Adrenal gland (tissue), 9 donors: ENCODE measurements at regions not wholly inside any gene's neighbourhood (a gene's known extent, or its start where the extent isn't known, plus 50 kb on each side); places are given as distances from the start of the nearest gene placed in this dataset.
A peak's percentile ranks its signal among the peaks of the same experiment; 100 is the strongest.

Source experiments
- DNase-seq, 7 donors: peaks; one replicate each; pipeline ENCODE4 v3.0.0-alpha.2; 2019 to 2020
- H3K27ac ChIP-seq, 5 donors: fragments of 200-600 bp; sonication (generic) in 4 of 5; 1 replicate in 3 of 5; 2 replicates in 2 of 5; pipeline versions ENCODE4 v1.5.1 to v1.8.0; 2016 to 2020; ENCODE audit warnings: mild to moderate bottlenecking in 1 of 5
- H3K27me3 ChIP-seq: fragments of 200-600 bp; 2 replicates; pipeline ENCODE4 v1.8.0; 2021
- H3K36me3 ChIP-seq, 2 donors: fragments of 200-600 bp; replicated peaks in 1 of 2; 1 replicate in 1 of 2; 2 replicates in 1 of 2; pipeline versions ENCODE4 v1.5.1 to v1.8.0; 2018 to 2022
- H3K4me1 ChIP-seq, 2 donors: fragments of 200-600 bp; replicated peaks in 1 of 2; 1 replicate in 1 of 2; 2 replicates in 1 of 2; pipeline versions ENCODE4 v1.5.1 to v1.8.0; 2018 to 2021
- H3K4me3 ChIP-seq, 4 donors: fragments of 200-600 bp; sonication (generic) in 3 of 4; one replicate each; pipeline ENCODE4 v1.5.1; 2016 to 2018
- H3K9me3 ChIP-seq, 3 donors: fragments of 200-600 bp; sonication (generic) in 1 of 3; replicated peaks in 1 of 3; 1 replicate in 2 of 3; 2 replicates in 1 of 3; pipeline versions ENCODE4 v1.5.1 to v1.8.0; 2016 to 2021
- CTCF ChIP-seq, 6 experiments: fragments of 450-650 bp in 4 of 6; fragments of 200-600 bp in 2 of 6; sonication (generic) in 1 of 6; IDR thresholded peaks; 1 replicate in 5 of 6; 2 replicates in 1 of 6; pipeline versions ENCODE4 v1.5.1 to v1.8.0; 2016 to 2021; ENCODE audit warnings: antibody characterized with exemption in 6 of 6, mild to moderate bottlenecking in 2 of 6, moderate library complexity in 1 of 6
- POLR2A ChIP-seq, 2 donors: fragments of 450-650 bp; IDR thresholded peaks; one replicate each; pipeline ENCODE4 v1.6.1; 2017; ENCODE audit warnings: antibody characterized with exemption in 2 of 2, mild to moderate bottlenecking in 2 of 2, moderate library complexity in 1 of 2
- WGBS, 4 donors: extraction: QIAGEN DNeasy Blood & Tissue Kit in 2 of 4; methylation state at CpG; one replicate each; pipeline versions ENCODE4 v1.1.5 to v1.1.7; 2013 to 2017; 5-methylcytosine and 5-hydroxymethylcytosine counted together
- intact Hi-C, 2 donors: fragments of 100-400 bp; cut with DNase I; formaldehyde crosslinking; loops; one replicate each; pipeline versions ENCODE4 v1.14.1 to v1.15.0; 2022 to 2023
- donor health status: healthy with polysubstance abuse.
- donor health status: Bipolar disorder and iron deficiency.
- donor health status: DM: yes; HTN: yes; CAD: no.
- donor health status: DM: no; HTN: no; CAD: no.
- donor health status: DM: no; HTN: no; CAD: no.

- Histone ChIP-seq H3K4me3 (no peak overlapping the region), H3K4me1 (no peaks in the 10 kb centered on the region), H3K27me3 (no peaks in the 10 kb centered on the region), H3K9me3 (no peaks in the 10 kb centered on the region), H3K27ac (peak overlapping the region in 1 of 5 donors; percentile 41), H3K36me3 (no peaks in the 10 kb centered on the region)
- TF ChIP-seq CTCF (IDR thresholded peaks at IDR 0.05) (no peak), POLR2A (IDR thresholded peaks at IDR 0.05) (no peak)
- intact Hi-C loops = no loop called here
- 55 to 67% (median 62%) methylated on average over 2 of the region's 2 CpGs for WGBS, 4 donors
- DNase-seq = no peak
Observed at GRCh38 chr7:22934023-22934422, 79.9 kb downstream of the HYCC1 start.

GRCh38 chr7:22932896-22933295, 81.0 kb downstream of the HYCC1 start:
- no peak overlapping the region for H3K27ac ChIP-seq
- no peak for DNase-seq
- no peaks in the 10 kb centered on the region for H3K9me3 ChIP-seq
- H3K27me3 ChIP-seq = no peaks in the 10 kb centered on the region
- intact Hi-C loops = no loop called here
- H3K36me3 ChIP-seq = no peaks in the 10 kb centered on the region
- no peak overlapping the region for H3K4me3 ChIP-seq
- H3K4me1 ChIP-seq = no peaks in the 10 kb centered on the region
- no peak for TF ChIP-seq CTCF (IDR thresholded peaks at IDR 0.05)

GRCh38 chr7:22931011-22931410, 82.9 kb downstream of the HYCC1 start:
- no peaks in the 10 kb centered on the region for H3K9me3 ChIP-seq
- DNase-seq = no peak

GRCh38 chr7:22922307-22922706, 91.6 kb downstream of the HYCC1 start:
- no peak for DNase-seq
- Histone ChIP-seq H3K4me3 (no peak overlapping the region), H3K27ac (no peak overlapping the region), H3K9me3 (no peaks in the 10 kb centered on the region), H3K4me1 (no peaks in the 10 kb centered on the region), H3K36me3 (no peaks in the 10 kb centered on the region), H3K27me3 (no peaks in the 10 kb centered on the region)
- TF ChIP-seq POLR2A (IDR thresholded peaks at IDR 0.05) (no peak), CTCF (IDR thresholded peaks at IDR 0.05) (no peak)
- intact Hi-C loops = no loop called here
- WGBS, 4 donors = 89 to 97% (median 93%) methylated on average over 2 of the region's 2 CpGs

More at GRCh38 chr7:22931011-22931410, 82.9 kb downstream of the HYCC1 start:
- no peak overlapping the region for H3K27ac ChIP-seq
- TF ChIP-seq POLR2A (IDR thresholded peaks at IDR 0.05) (no peak), CTCF (IDR thresholded peaks at IDR 0.05) (no peak)
- no peak overlapping the region for H3K4me3 ChIP-seq
- H3K4me1 ChIP-seq = no peaks in the 10 kb centered on the region
- H3K27me3 ChIP-seq = no peaks in the 10 kb centered on the region
- intact Hi-C loops = no loop called here
- H3K36me3 ChIP-seq = no peaks in the 10 kb centered on the region
- WGBS, 4 donors = 77 to 86% (median 81%) methylated on average over 3 of the region's 3 CpGs
